HG03060 (cell line): ENCODE measurements at regions not wholly inside any gene's neighbourhood (a gene's known extent, or its start where the extent isn't known, plus 50 kb on each side); places are given as distances from the start of the nearest gene placed in this dataset.

Source experiments
- ATAC-seq: cut with Tn5 transposase; IDR thresholded peaks from one replicate; pipeline ENCODE4 v1.9.1; 2021; ENCODE audit warnings: low read depth, moderate number of reproducible peaks; ENCODE audit not compliant: unreplicated experiment

DNA sequence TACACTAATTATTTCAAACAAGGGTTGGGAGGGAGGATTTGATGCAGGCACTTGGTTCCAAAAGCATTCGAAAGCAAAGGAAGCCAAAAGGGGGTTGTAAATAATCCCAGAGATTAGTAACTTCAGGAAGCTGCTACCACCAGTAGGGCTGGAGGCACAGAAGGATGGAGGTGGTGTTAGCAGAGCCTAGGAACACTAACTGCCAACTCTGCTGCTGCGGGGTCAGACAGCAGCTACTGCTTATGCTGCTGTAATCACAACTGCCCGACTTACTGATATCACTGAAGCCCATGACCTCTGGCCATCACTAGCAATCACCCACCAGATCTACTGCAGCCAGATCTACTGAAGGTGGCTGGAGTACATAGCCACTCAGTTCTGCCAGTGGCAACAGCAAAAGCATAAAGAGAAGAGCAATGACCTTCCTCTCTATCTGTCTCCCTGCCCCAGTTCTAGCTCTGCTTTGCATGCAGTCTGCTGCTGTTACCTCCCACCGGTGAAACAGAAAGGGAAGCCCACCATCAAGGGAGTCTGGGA lies 408.5 kb downstream of the PLPP3 start:
- ATAC-seq = no peak

DNA sequence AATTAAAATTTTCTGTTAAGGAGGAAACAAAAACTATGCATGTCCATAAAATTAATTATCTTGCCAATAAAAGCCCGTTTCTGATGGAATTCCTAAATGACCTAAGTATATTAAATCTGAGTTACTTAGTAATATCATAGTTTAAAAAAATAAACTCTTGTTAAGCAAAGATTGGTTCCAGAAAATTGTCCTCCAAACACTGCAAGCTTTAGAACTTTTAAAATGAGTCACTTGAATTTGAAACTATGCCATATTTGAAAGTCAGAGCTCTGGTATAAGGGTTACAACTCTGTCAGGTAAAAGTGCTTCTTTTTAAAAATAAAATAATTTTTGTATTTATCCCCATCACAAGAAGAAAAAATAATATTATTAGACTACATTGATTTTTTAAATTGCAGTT lies 409.5 kb downstream of the PLPP3 start:
- no peak for ATAC-seq

DNA sequence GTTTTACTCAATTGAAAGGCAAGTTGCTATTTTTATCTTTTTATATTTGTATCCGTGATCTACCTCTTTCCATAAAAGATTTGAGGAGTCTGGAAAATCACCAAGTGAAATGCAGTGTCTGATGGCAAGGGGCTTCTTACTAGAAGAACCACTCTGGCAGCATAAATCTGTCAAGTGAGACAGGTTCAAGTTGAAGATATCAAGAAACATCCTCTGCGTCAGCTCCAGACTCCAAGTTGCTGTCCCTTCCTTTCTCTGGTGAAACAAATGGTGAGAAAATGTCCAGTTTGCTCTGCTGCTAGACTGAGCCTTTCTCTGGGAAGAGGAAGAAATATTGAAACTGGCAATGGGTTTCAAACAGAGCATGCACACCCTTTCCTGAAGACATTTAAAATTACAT lies 411.2 kb downstream of the PLPP3 start:
- ATAC-seq = no peak

DNA sequence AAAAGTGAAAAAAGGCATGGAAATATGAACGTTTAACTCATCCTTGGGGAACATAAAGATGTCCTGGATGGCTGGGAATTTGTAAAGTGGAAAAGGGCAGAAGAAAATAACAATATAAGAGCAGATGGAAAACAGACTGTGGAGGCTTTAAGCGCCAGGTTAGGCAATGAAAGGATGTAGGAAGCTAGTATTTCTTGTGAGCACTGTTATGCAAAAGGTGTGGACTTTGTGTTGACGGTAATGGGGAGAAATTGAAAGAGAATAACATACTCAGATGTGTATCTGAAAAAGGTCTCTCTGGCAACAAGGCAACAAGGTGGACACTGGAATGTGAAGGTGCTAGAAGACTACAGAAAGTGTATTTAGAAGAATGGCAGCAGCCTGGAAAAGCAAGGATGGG lies 411.8 kb downstream of the PLPP3 start:
- no peak for ATAC-seq

DNA sequence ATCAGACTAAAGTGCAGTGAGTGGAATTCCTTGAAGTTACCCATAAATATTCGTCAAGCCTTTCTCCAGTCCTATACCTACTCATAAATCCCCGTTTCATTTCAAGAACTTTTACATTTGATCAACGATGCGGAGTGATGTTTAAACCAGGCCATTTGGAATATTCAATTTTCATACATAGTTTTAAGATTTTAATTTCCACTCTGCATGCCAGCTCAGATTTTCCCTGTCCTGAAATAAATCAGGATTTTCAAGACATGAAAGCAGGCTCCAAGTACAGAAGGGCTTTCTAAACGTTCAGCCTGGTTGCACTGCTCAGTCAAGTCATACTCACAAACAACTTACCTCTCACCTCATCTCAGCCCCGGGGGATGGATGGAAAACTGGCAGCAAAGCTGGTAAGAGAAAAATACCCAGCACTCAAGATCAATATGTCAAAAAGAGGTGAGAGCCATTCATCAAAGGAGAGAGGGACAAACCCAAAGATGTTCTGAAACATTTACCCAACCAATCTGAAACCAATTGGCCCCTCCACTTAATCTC lies 418.5 kb downstream of the PLPP3 start:
- no peak for ATAC-seq

DNA sequence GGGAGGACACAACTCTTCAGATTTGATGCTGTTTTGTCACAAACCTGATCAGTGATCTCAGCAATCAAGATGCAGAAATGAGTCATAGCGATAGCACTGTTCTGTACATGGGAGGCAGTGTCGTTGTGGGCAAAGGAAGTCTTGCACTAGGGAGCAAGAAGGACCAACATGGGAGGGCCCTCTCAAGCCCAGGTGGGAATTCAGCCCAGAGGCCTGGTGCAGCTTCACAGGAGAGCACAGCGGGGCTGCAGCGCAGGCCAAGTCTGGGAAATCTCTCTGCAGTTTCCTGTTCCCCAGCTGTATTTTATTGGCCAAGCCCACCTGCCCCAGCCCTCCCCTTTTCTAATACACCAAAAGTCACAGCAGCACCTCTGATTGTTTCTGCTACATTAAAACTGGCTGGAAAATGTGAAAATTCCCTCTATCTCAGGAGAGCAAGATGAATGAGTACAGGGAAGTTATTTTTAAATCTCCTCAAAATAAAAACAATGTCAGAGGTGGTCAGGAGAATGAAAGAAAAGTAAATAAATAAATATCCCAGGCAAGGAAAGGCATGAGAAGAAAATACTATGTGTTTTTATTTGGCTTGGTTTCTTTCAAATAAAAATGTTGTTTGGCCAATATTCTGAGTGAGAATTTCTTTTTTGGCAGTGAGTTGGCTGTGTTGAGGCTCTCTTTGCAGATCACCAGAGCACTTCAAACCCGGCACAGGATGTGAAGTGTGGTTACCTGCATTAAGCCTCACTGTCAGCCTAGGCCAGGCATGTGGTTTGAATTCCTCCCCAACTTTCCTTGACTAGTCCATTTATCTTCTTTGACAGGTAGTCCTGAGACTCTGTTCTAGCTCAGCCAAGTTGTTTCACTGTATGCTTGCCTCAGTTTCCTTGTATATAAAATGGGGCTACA lies 422.1 kb downstream of the PLPP3 start:
- no peak for ATAC-seq

DNA sequence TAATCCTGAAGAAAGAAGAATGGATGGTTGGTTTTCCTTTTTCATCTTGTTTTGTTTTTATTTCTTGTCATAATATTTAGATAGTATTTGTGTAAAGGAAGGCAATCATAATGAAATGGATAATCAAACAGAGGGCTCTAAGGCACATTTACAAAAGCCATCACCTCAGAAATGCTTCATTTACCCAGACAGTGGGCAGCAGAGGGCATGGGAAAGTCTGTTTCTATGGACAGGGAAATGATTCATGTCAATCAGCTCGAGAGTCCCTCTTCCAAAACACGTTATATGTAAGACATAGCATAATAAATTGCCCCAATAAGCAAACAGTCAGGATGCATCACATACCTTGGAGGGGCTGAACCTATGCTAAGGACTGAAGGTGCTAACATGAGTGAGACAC lies 426.1 kb downstream of the PLPP3 start:
- no peak for ATAC-seq

DNA sequence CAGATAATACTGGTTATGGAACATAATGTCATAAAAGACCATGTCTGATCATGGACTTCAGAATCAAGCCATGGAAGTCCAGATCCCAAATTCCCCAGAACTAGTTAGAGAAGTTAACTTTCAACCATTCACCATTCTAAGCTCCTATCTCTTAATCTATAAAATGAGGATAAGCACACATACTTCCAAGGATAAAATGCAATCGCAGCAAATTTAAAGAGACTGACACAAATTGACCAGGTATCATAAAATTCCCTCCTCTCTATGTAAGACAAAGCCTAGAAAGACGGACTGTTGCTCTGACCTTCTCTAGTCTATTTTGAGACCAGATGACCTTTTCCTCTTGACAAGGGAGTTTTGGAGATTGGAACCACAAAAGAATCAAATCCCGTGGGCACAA lies 426.7 kb downstream of the PLPP3 start:
- no peak for ATAC-seq

DNA sequence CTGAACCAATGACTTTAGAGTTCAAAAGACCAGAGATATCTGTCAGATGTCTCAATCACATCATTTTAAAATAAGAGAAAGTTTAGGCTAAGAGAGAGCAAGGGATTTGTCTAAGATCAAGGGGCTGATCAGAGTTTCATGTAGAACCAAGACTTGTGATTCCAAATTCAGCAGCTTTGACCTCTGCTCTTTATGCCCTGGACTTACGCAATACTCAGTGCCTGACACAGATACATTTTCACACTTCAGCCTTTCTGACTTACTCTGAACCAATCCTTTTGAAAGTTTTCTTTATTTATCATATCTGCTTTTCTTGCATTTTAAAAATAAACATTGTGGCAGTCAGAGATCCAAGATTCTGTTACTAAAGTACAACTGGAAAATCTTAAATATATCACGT lies 428.0 kb downstream of the PLPP3 start:
- no peak for ATAC-seq

DNA sequence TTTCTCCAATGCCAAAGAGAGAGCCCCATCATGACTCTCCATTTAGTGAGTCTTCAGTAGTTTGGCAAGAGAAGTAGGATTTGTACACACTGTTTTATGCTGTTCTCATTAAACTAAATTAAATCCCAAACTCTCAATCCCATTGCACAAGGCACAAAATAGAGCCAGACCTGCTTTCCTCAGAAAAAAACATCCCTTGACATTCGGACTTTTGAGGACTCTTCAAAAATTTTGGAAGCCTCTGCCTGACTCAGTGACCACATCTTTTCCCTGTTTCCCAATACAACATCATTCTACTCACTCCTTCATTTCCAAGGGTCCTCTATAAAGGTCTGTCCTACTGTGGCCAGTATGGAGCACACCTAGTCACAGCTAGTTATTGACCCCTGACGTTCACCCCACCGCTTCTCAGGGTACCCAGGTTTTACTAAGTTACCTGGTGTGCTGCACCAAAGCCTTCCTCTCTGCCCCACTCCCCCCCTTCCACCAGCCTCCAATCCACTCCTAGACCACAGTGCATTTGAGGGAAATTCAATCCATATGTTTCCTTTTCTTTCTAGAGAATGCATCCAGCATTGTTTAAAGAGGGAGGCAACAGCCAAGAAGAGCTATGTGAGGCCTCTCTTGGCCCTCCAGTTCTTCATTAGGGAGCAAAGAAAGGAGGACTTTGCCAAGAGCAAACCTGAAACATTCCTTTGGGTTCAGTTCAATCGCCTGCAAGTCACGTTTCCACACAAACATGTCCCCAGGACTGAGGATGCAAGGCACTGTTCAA lies 428.7 kb downstream of the PLPP3 start:
- ATAC-seq = no peak

DNA sequence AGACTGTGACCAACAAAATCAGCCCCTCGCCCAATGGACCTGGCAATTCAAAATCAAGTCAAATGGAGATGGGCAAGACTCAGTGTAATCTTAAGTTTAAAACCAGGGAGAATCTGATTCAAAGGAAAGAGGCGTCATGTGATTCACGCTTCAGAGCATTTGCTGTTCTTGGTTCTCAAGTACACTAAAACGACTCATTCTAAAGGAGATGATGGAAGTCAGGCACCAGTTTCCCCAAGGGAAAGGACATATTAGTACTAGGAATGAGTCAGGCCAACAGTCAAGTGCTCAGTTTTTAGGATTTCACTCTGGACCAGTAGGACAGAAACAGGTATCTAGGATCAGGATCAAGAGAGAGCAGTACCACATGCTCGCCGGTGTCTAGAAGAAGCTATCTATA lies 429.6 kb downstream of the PLPP3 start:
- no peak for ATAC-seq

DNA sequence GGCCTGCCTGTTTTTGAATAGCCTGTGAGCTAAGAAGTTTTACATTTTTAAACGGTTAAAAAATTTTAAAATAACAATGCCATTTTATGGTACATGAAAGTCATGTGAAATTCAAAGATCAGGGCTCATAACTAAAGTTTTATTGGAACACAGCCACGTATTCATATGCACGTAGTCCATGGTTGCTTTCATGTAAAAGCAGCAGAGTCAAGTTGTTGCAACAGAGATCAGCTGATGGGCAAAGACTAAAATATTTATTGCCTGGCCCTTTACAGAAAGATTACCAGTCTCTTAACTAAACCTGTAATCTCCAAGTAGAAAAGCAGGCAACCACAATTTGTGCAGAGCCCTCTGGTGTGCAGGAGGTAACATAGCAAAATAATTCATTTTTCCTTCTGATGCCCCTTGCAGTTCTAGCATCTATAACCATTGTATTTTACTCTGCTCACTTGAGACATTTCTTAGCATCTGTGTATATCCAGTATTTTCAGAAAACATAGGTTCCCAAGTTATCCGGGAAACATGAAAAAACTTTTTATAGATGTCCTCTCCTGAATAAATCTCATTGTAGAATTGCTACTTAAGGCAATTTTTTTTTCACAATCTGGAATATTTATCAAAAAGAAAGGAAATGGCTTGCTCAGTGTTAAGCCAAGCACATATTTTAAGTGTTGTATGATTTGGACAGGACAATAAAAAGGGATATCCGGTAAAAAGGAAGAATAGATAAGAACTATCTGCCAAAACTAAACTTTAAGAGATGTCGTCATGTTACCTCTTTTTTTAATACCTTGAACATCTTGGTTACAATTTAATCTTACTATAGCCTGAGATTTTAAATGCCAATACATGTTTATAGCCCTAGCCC lies 430.8 kb downstream of the PLPP3 start:
- no peak for ATAC-seq

DNA sequence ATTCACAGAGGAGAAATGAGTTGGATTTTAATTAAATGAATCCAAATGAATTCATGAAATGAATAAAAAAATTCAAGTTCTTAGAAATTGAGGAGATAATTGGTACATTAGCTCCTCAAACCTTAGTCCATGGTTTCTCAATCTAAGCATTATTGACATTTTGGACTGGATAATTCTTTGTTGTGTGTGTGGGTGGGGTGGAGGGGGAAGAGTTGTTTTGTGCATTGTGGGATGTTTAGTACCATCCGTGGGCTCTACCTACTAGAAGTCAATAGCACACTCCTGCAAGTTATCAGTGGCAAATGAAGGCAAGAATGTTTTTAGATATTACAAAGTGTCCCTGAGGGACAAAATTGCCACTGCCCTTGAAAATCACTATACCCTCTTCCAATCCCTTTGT lies 431.9 kb downstream of the PLPP3 start:
- no peak for ATAC-seq

DNA sequence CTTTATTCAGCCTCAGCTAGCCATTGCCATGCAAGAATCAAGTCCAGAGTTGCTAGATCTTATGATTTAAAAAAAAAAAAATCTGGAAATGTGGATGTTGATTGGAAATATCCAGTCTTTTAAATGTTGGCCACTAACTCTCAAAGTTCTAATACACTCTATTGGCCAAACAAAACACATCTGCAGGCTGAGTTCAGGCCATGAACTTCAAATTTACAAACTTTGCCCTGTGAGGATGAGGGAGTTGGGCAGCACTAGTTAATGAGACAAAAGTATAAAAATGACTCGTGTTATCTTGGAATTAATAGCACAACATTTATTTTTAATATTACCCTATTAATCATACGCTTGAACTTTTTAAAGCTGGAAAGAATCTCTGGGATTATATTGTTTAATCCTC lies 432.3 kb downstream of the PLPP3 start:
- ATAC-seq = no peak

DNA sequence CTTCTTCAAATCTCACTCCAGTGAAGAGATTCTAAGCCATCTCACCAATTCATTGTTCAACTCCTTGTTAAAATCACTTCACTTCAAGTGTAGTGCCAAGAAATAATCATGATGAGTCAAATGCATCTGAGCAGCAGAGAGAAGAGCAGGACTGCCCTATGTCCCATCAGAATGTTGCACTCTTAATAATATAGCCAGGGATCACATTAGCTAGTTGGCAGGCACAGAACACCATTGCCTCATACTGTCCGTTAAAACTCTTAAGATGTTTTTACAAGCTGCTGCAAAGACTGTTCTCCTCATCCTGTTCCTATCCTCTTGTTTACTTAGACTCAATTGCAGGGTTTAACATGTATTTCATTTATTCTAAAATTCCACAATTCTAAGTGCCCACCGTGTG lies 432.9 kb downstream of the PLPP3 start:
- no peak for ATAC-seq

DNA sequence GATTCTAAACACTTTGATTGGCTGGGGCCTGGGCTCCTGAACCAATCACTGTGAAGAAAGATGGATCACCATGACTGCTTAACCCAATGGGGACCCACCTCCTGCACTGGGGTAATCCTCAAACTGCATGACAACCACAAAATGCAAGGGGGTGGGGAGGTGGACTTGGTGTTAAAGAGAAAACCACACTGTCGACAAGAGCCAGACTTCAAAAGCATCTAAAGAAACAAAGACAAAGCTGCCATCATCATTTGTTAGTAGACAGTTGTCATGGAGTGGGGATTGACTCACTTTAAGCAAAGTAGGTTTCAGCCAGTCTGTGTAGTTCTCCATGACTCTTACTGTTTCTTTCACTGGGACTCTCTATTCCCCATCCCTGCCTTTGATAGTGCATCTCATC lies 433.8 kb downstream of the PLPP3 start:
- ATAC-seq = no peak

DNA sequence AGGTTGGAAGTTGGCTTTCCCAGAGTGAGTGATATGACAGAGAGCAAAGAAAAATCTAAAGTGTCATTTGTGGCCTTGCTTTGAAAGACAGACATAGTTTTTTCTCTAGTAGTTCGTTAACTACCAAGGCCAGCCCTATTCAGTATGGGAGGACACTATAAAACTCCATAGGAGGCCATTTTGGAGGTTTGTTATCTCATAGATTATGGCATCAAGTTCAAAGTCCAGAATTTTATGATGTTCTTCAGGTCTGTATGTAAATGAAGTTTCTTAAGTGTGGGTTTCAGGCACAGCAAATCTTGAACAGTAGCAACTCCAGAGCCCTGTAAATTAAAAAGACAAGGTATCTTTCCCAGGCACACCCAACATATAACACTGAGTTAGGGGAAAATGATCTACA lies 437.1 kb downstream of the PLPP3 start:
- no peak for ATAC-seq

DNA sequence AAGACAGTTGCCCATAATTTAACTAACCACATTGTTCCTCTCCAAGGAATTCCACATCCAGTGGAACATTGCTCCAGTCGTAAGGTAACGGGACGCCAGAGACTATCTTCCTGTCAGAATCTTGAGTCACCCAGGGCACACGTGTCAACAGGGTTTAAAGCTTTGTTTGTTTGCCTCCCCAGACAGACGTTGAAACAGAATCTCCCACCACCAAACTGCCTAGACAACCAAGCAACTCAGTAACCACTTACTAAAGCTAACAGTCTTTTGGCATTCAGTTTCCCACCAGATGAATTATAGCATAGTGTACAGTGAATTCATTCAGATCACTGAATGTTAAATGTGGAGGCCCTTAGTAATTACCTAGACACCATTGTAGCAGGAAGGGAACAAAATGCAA lies 439.5 kb downstream of the PLPP3 start:
- no peak for ATAC-seq

DNA sequence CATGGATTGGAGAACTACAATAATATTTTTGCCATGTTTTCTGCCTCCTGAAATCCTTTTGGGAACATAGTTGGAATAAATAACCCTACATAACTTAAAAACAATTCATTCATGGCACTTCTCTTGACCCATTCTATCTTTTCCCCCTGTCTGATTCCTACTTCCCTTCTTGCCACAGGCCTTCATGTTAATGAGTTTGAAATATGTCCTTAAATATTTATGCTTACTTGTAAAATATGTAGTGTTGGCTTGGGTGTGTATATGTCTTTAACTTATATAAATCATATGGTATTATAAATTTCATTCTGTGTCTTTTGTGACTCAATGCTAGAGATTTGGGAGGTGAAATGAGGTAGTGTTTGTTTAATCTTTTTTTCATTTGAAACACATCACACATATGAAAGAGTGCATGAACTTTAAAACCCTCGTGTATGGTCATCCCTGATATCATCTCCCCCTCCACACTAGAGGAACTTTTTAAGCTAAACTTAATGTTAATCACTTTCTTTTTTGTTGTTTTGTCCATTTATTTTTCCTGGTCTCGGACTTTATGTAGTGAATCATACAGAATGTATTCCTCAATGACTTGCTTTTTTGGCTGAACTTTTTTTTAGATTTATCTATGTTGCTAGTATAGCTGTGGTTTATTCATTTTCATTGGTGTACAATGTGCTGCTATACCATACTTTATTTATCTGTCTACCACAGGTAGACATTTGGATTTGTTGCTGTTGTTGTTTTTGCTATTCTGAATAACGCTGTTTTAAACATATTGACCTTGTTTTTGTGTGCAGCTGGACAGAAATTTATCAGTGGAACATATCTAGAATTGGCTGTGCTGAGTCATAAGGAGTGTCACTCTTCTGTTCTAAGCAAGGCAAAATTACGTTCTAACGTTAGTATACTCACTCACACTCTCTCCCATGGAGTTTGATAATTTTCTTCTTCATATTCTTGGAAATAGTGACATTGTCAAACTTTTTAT lies 441.6 kb downstream of the PLPP3 start:
- ATAC-seq = no peak
